ENCODE measurements at regions not wholly inside any gene's neighbourhood (a gene's known extent, or its start where the extent isn't known, plus 50 kb on each side); places are given as distances from the start of the nearest gene placed in this dataset.

DNA sequence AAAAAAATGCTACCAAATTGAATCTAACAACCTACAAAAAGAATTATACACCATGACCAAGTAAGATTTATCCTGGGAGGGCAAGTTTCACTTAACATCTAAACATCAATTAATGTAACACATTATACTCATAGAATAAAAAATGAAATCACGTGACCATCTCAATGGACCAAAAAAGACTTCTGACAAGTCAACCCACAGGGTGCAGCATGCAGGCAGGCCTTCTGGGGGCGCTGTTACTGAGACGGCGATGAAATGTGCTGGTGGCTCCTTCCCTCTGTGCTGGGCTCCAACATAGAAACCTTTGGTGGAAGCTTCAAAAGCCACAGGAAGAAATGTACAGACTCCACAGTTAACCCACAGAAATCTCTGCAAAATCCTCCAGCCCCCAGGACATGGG, 103.1 kb downstream of the INHBA start:
- no peak overlapping the region for H2AFZ ChIP-seq (ENCODE audit: insufficient read depth, low read depth, low read length, poor library complexity, severe bottlenecking)
- no peaks in the 10 kb centered on the region for H3K79me2 ChIP-seq (ENCODE audit: insufficient read depth, low read length)
- peaks cover 5 to 12% of the 10 kb centered on the region in 2 donors for H3K9me3 ChIP-seq (replicated peaks in 1 of 2; ENCODE audit: control insufficient read depth in 1 of 2, insufficient read depth in 1 of 2, low read length in 2 of 2)
- intact Hi-C loops (cut with micrococcal nuclease): no loop called here
- peaks cover 0 to 3% of the 10 kb centered on the region in 2 donors for H3K36me3 Mint-ChIP-seq
- H3K4me1 ChIP-seq (ENCODE audit: control insufficient read depth in 1 of 2, insufficient read depth in 2 of 2, low read length in 2 of 2): no peaks in the 10 kb centered on the region
- no peak overlapping the region for H3K27ac Mint-ChIP-seq
- H3K36me3 ChIP-seq (replicated peaks in 1 of 2; ENCODE audit: control insufficient read depth in 1 of 2, insufficient read depth in 2 of 2, low read length in 2 of 2): no peaks in the 10 kb centered on the region
- H3K27ac ChIP-seq (ENCODE audit: low read depth in 1 of 2, low read length in 2 of 2): no peak overlapping the region
- no peak overlapping the region for H3K9ac ChIP-seq (ENCODE audit: insufficient read depth, low read length, poor library complexity, severe bottlenecking)
- H3K4me3 ChIP-seq (replicated peaks in 1 of 3; ENCODE audit: low read depth in 2 of 3, low read length in 3 of 3): no peak overlapping the region
- DNase-seq: no peak
- peaks cover 11 to 24% (median 16%) of the 10 kb centered on the region in 7 donors for H3K9me3 Mint-ChIP-seq
- TF ChIP-seq, protein P1, sequence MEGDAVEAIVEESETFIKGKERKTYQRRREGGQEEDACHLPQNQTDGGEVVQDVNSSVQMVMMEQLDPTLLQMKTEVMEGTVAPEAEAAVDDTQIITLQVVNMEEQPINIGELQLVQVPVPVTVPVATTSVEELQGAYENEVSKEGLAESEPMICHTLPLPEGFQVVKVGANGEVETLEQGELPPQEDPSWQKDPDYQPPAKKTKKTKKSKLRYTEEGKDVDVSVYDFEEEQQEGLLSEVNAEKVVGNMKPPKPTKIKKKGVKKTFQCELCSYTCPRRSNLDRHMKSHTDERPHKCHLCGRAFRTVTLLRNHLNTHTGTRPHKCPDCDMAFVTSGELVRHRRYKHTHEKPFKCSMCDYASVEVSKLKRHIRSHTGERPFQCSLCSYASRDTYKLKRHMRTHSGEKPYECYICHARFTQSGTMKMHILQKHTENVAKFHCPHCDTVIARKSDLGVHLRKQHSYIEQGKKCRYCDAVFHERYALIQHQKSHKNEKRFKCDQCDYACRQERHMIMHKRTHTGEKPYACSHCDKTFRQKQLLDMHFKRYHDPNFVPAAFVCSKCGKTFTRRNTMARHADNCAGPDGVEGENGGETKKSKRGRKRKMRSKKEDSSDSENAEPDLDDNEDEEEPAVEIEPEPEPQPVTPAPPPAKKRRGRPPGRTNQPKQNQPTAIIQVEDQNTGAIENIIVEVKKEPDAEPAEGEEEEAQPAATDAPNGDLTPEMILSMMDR (IDR thresholded peaks at IDR 0.05): no peak
- H3K4me3 Mint-ChIP-seq: no peak overlapping the region
- 95% methylated on average over 3 of the region's 4 CpGs for WGBS (ENCODE audit: insufficient coverage)
- H3K4me1 Mint-ChIP-seq: no peaks in the 10 kb centered on the region
- no peak overlapping the region for H3K4me2 ChIP-seq (replicated peaks; ENCODE audit: extremely low read depth, low read length, poor library complexity, severe bottlenecking)
- no peaks in the 10 kb centered on the region for H3K27me3 Mint-ChIP-seq (ENCODE audit: low read depth in 3 of 3)
- H3K27me3 ChIP-seq (ENCODE audit: control insufficient read depth in 2 of 2, insufficient read depth in 2 of 2, low read length in 2 of 2): no peaks in the 10 kb centered on the region
- no peaks in the 10 kb centered on the region for H4K20me1 ChIP-seq (ENCODE audit: insufficient read depth, low read length)

DNA sequence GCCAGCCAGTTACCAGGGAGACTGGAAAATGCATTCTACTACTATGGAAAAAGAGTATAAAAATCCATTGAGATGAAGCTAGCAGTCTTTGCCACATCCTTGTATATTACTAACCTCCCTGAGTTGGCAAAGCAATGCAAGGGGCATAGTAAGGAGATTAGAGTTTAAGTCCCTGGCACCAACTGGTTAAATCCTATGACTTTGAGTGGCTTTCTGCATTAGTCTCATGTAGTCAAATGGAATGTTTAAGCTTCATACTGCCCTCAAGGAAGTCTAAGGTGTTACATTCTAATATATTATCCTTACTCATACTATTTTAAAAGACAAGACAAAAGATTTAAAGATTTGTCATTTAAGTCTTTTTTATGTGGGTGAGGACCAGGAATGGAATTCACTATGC, 110.1 kb downstream of the INHBA start:
- Histone ChIP-seq H3K27me3 (ENCODE audit: control insufficient read depth in 2 of 2, insufficient read depth in 2 of 2, low read length in 2 of 2) (no peaks in the 10 kb centered on the region), H2AFZ (ENCODE audit: insufficient read depth, low read depth, low read length, poor library complexity, severe bottlenecking) (peak overlapping the region; percentile 8), H3K9me3 (replicated peaks in 1 of 2; ENCODE audit: control insufficient read depth in 1 of 2, insufficient read depth in 1 of 2, low read length in 2 of 2) (peaks cover 5 to 12% of the 10 kb centered on the region in 2 donors), H3K4me2 (replicated peaks; ENCODE audit: extremely low read depth, low read length, poor library complexity, severe bottlenecking) (no peak overlapping the region), H3K9ac (ENCODE audit: insufficient read depth, low read length, poor library complexity, severe bottlenecking) (no peak overlapping the region), H4K20me1 (ENCODE audit: insufficient read depth, low read length) (no peaks in the 10 kb centered on the region), H3K27ac (ENCODE audit: low read depth in 1 of 2, low read length in 2 of 2) (no peak overlapping the region), H3K79me2 (ENCODE audit: insufficient read depth, low read length) (no peaks in the 10 kb centered on the region), H3K4me3 (replicated peaks in 1 of 3; ENCODE audit: low read depth in 2 of 3, low read length in 3 of 3) (no peak overlapping the region), H3K36me3 (replicated peaks in 1 of 2; ENCODE audit: control insufficient read depth in 1 of 2, insufficient read depth in 2 of 2, low read length in 2 of 2) (no peaks in the 10 kb centered on the region), H3K4me1 (ENCODE audit: control insufficient read depth in 1 of 2, insufficient read depth in 2 of 2, low read length in 2 of 2) (peaks cover 20 to 26% of the 10 kb centered on the region in 2 donors)
- Mint-ChIP-seq H3K4me3 (no peak overlapping the region), H3K36me3 (peaks cover 0 to 6% of the 10 kb centered on the region in 2 donors), H3K27me3 (ENCODE audit: low read depth in 3 of 3) (peaks cover 0 to 2% (median 2%) of the 10 kb centered on the region in 3 donors), H3K4me1 (peaks cover 19% of the 10 kb centered on the region), H3K9me3 (peaks cover 11 to 24% (median 13%) of the 10 kb centered on the region in 7 donors), H3K27ac (peak overlapping the region in 1 of 7 donors; percentile 65)
- TF ChIP-seq, protein P1 (IDR thresholded peaks at IDR 0.05): no peak
- DNase-seq: no peak
- intact Hi-C loops (cut with micrococcal nuclease): no loop called here

Measured in CD14-positive monocyte (primary cell).